SK-N-SH (cell line): ENCODE measurements at regions not wholly inside any gene's neighbourhood (a gene's known extent, or its start where the extent isn't known, plus 50 kb on each side); places are given as distances from the start of the nearest gene placed in this dataset.

Source experiments
- CTCF ChIA-PET: fragments of 300-600, 350-600 bp; formaldehyde crosslinking; extraction: SDS; loops from one replicate; lab custom pipeline; 2021; lab: Yijun Ruan, JAX
- POLR2A ChIA-PET: fragments of 350-600 bp; sonication (Branson Sonifier 250); formaldehyde crosslinking; extraction: SDS; loops from one replicate; lab custom pipeline; 2020; ENCODE audit warnings: antibody characterized with exemption, inconsistent platforms; lab: Yijun Ruan, JAX
- DNase-seq: peaks from one replicate; pipeline ENCODE4 v3.0.0; 2012
- H2AFZ ChIP-seq: fragments of 200-600 bp; sonication (generic); 2 replicates; pipeline ENCODE4 v1.8.1; 2016; ENCODE audit warnings: antibody characterized with exemption, mild to moderate bottlenecking, low read depth
- H3F3A ChIP-seq: fragments of 200-600 bp; sonication (generic); replicated peaks from 2 replicates; pipeline ENCODE3; 2016; ENCODE audit warnings: antibody characterized with exemption, mild to moderate bottlenecking; ENCODE audit not compliant: insufficient read depth
- H3K27ac ChIP-seq, 2 experiments: fragments of 200-500 bp in 1 of 2; fragments of 200-600 bp in 1 of 2; sonication (Bioruptor generic) in 1 of 2; sonication (generic), shearing (Covaris generic) in 1 of 2; 2 replicates each; pipeline versions ENCODE4 v1.5.1 to v1.6.1; 2014 to 2016; ENCODE audit warnings: low read depth in 2 of 2, inconsistent platforms in 1 of 2, low read length in 1 of 2, mild to moderate bottlenecking in 1 of 2, mixed read lengths in 1 of 2
- H3K27me3 ChIP-seq: fragments of 200-600 bp; sonication (generic), shearing (Covaris generic); 2 replicates; pipeline ENCODE4 v1.6.1; 2016; ENCODE audit warnings: mixed run types; ENCODE audit not compliant: insufficient read depth
- H3K36me3 ChIP-seq, 2 experiments: fragments of 200-500 bp in 1 of 2; fragments of 200-600 bp in 1 of 2; sonication (Bioruptor generic) in 1 of 2; sonication (generic) in 1 of 2; replicated peaks in 1 of 2; 2 replicates each; pipeline versions ENCODE3 to v1.5.1; 2014 to 2016; ENCODE audit warnings: low read length in 1 of 2, mild to moderate bottlenecking in 1 of 2; ENCODE audit not compliant: insufficient read depth in 2 of 2, control insufficient read depth in 1 of 2
- H3K4me1 ChIP-seq, 2 experiments: fragments of 200-500 bp in 1 of 2; fragments of 200-600 bp in 1 of 2; sonication (Bioruptor generic) in 1 of 2; sonication (generic), shearing (Covaris generic) in 1 of 2; 2 replicates each; pipeline versions ENCODE4 v1.5.1 to v1.6.1; 2014 to 2016; ENCODE audit warnings: low read depth in 1 of 2, low read length in 1 of 2, mixed run types in 1 of 2; ENCODE audit not compliant: insufficient read depth in 2 of 2, control insufficient read depth in 1 of 2
- H3K4me2 ChIP-seq: fragments of 200-600 bp; sonication (generic), shearing (Covaris generic); 2 replicates; pipeline ENCODE4 v1.6.1; 2017; ENCODE audit warnings: mixed run types
- H3K4me3 ChIP-seq, 2 experiments: fragments of 200-500 bp in 1 of 2; fragments of 200-600 bp in 1 of 2; sonication (Bioruptor generic) in 1 of 2; sonication (generic), shearing (Covaris generic) in 1 of 2; 2 replicates each; pipeline versions ENCODE4 v1.5.1 to v1.8.1; 2014 to 2016; ENCODE audit warnings: low read depth in 2 of 2, inconsistent platforms in 1 of 2, low read length in 1 of 2, mild to moderate bottlenecking in 1 of 2, mixed read lengths in 1 of 2, moderate library complexity in 1 of 2
- H3K79me2 ChIP-seq: fragments of 200-600 bp; sonication (generic); 2 replicates; pipeline ENCODE4 v1.8.1; 2017; ENCODE audit warnings: mild to moderate bottlenecking; ENCODE audit not compliant: insufficient read depth
- H3K9ac ChIP-seq: fragments of 200-600 bp; sonication (generic); 2 replicates; pipeline ENCODE4 v1.6.1; 2017; ENCODE audit warnings: mixed run types
- H3K9me2 ChIP-seq: fragments of 200-600 bp; sonication (generic); 2 replicates; pipeline ENCODE4 v1.6.1; 2017; ENCODE audit warnings: mixed run types
- H3K9me3 ChIP-seq: fragments of 200-600 bp; sonication (generic); 2 replicates; pipeline ENCODE4 v1.6.1; 2017; ENCODE audit warnings: mixed run types, mild to moderate bottlenecking, moderate library complexity
- H4K20me1 ChIP-seq: fragments of 200-600 bp; sonication (generic); 2 replicates; pipeline ENCODE4 v1.6.1; 2017; ENCODE audit warnings: mild to moderate bottlenecking, mixed run types; ENCODE audit not compliant: insufficient read depth
- CTCF ChIP-seq: fragments of 200-600 bp; sonication (generic); IDR thresholded peaks from 2 replicates; pipeline ENCODE4 v1.6.1; 2017; ENCODE audit warnings: antibody characterized with exemption, mild to moderate bottlenecking, moderate library complexity
- EP300 ChIP-seq, 2 experiments: IDR thresholded peaks; 2 replicates each; pipeline versions ENCODE4 v1.4.0 to v1.6.1; 2012; ENCODE audit warnings: borderline replicate concordance in 1 of 2, low read depth in 1 of 2, low read length in 1 of 2
- EZH2phosphoT487 ChIP-seq: fragments of 200-600 bp; sonication (generic); IDR thresholded peaks from 2 replicates; pipeline ENCODE4 v1.6.1; 2017; ENCODE audit warnings: low read depth, mixed run types, mild to moderate bottlenecking, antibody characterized with exemption, moderate library complexity, borderline replicate concordance
- FOSL2 ChIP-seq: IDR thresholded peaks from 2 replicates; pipeline ENCODE4 v1.4.0; 2012; ENCODE audit warnings: low read depth, mild to moderate bottlenecking, moderate library complexity, borderline replicate concordance
- FOXJ3 ChIP-seq: sonication (generic); formaldehyde crosslinking; IDR thresholded peaks from 2 replicates; pipeline ENCODE4 v1.5.1; 2020; ENCODE audit warnings: mild to moderate bottlenecking, missing genetic modification reagents
- FOXM1 ChIP-seq: IDR thresholded peaks from 2 replicates; pipeline ENCODE4 v1.4.0; 2012; ENCODE audit warnings: low read depth, mild to moderate bottlenecking
- IRF3 ChIP-seq: fragments of 150-350 bp; IDR thresholded peaks from 2 replicates; pipeline ENCODE4 v1.6.1; 2016; ENCODE audit warnings: mild to moderate bottlenecking, low read depth, low read length
- JUND ChIP-seq: IDR thresholded peaks from 2 replicates; pipeline ENCODE4 v1.4.0; 2012
- NFIC ChIP-seq: IDR thresholded peaks from 2 replicates; pipeline ENCODE4 v1.4.0; 2012; ENCODE audit warnings: borderline replicate concordance
- POLR2AphosphoS5 ChIP-seq: IDR thresholded peaks from 2 replicates; pipeline ENCODE4 v1.6.1; 2012; ENCODE audit warnings: low read depth, low read length
- RFX5 ChIP-seq: IDR thresholded peaks from 2 replicates; pipeline ENCODE4 v1.6.1; 2012; ENCODE audit warnings: mild to moderate bottlenecking, improper control_type of control experiment, low read length
- SIN3A ChIP-seq: IDR thresholded peaks from 2 replicates; pipeline ENCODE4 v1.6.1; 2012; ENCODE audit warnings: low read depth, mild to moderate bottlenecking, low read length, moderate library complexity, borderline replicate concordance
- TAF1 ChIP-seq: IDR thresholded peaks from 2 replicates; pipeline ENCODE4 v1.6.1; 2012; ENCODE audit warnings: low read depth, mild to moderate bottlenecking, low read length, moderate library complexity, borderline replicate concordance
- TCF12 ChIP-seq: IDR thresholded peaks from 2 replicates; pipeline ENCODE4 v1.4.0; 2012
- TEAD4 ChIP-seq: IDR thresholded peaks from 2 replicates; pipeline ENCODE4 v1.4.0; 2012; ENCODE audit warnings: mild to moderate bottlenecking, borderline replicate concordance; ENCODE audit not compliant: insufficient read depth
- USF1 ChIP-seq: IDR thresholded peaks from 2 replicates; pipeline ENCODE4 v1.4.0; 2012; ENCODE audit warnings: low read depth, borderline replicate concordance
- WGBS: methylation state at CpG from one replicate; pipeline ENCODE4 v1.1.6; 2017; ENCODE audit warnings: low lambda C conversion rate; 5-methylcytosine and 5-hydroxymethylcytosine counted together
- TF ChIP-seq, protein P1 (sequence below): fragments of 150-350 bp; IDR thresholded peaks from 2 replicates; pipeline ENCODE4 v1.6.1; 2017; ENCODE audit warnings: antibody characterized with exemption, low read length, low read depth, borderline replicate concordance

GRCh38 chr6:23154159-23154558, 584.8 kb downstream of the HDGFL1 start:
- H2AFZ ChIP-seq: no peak overlapping the region
- H3K9me3 ChIP-seq: no peaks in the 10 kb centered on the region
- no peak overlapping the region for H3K4me2 ChIP-seq
- H3F3A ChIP-seq: no peaks in the 10 kb centered on the region
- H3K27me3 ChIP-seq: no peaks in the 10 kb centered on the region
- H3K9ac ChIP-seq: no peak overlapping the region
- DNase-seq: no peak
- POLR2A ChIA-PET: no interaction called here
- no peaks in the 10 kb centered on the region for H3K36me3 ChIP-seq
- no peak overlapping the region for H3K27ac ChIP-seq
- no peaks in the 10 kb centered on the region; a peak in 1 of 4 replicates for H3K4me1 ChIP-seq
- CTCF ChIA-PET: no interaction called here
- H3K79me2 ChIP-seq: no peaks in the 10 kb centered on the region
- no peak overlapping the region for H3K4me3 ChIP-seq
- TF ChIP-seq IRF3: no peak
- no peak for TF ChIP-seq RFX5
- TF ChIP-seq FOXJ3: no peak
- H3K9me2 ChIP-seq: no peaks in the 10 kb centered on the region
- H4K20me1 ChIP-seq: no peaks in the 10 kb centered on the region

DNA sequence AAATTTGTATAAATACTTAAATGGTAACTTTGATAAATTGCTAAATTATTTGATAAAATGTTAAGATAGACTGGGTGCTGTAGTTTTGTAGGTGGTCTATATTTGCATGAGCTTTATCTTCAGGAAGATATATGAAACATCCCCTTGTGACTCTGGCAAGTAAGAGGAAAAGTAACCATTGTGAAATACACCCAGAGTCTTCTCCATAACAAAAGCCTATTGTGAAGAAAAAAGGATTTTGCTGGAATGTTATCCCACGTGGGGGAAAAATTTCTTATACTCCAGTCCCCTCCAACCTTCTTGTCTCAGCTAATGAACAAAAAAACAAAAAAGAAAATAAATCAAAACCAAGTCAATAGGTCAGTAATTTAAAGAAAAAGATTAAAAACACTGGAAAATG, 600.7 kb downstream of the HDGFL1 start:
- Histone ChIP-seq H3K4me2 (no peak overlapping the region), H3K27ac (no peak overlapping the region)
- 29% methylated on average over 1 of the region's 1 CpG for WGBS
- TF ChIP-seq TCF12: no peak
- TF ChIP-seq CTCF: no peak
- TF ChIP-seq IRF3: no peak
- no peak for TF ChIP-seq JUND
- no peak for TF ChIP-seq USF1
- no peak for TF ChIP-seq EP300 (IDR thresholded peaks at IDR 0.05; ENCODE audit: borderline replicate concordance in 1 of 2, low read depth in 1 of 2, low read length in 1 of 2)
- TF ChIP-seq POLR2AphosphoS5: no peak
- TF ChIP-seq FOSL2: no peak
- TF ChIP-seq, protein P1, sequence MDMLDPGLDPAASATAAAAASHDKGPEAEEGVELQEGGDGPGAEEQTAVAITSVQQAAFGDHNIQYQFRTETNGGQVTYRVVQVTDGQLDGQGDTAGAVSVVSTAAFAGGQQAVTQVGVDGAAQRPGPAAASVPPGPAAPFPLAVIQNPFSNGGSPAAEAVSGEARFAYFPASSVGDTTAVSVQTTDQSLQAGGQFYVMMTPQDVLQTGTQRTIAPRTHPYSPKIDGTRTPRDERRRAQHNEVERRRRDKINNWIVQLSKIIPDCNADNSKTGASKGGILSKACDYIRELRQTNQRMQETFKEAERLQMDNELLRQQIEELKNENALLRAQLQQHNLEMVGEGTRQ: no peak
- no peak for TF ChIP-seq EZH2phosphoT487
- TF ChIP-seq SIN3A: no peak
- TF ChIP-seq FOXM1: no peak
- no peak for TF ChIP-seq NFIC
- TF ChIP-seq TEAD4: no peak
- TF ChIP-seq TAF1: no peak
- TF ChIP-seq, all 33 proteins: peak for 0
- H3F3A ChIP-seq: peaks cover 16% of the 10 kb centered on the region
- no peak overlapping the region for H2AFZ ChIP-seq
- CTCF ChIA-PET: interaction anchor here (0.6 to 2.4 kb wide), 2 partner anchors 9 to 253 kb away, joined by 3 to 8 read pairs; no protein-coding TSS in a partner anchor
- peaks cover 3 to 10% of the 10 kb centered on the region in 2 experiments; a peak in 2 of 4 replicates for H3K4me1 ChIP-seq
- H3K4me3 ChIP-seq: no peak overlapping the region
- DNase-seq: no peak
- no peaks in the 10 kb centered on the region for H3K9me3 ChIP-seq
- H3K9ac ChIP-seq: no peak overlapping the region
- H3K79me2 ChIP-seq: no peaks in the 10 kb centered on the region
- no peaks in the 10 kb centered on the region for H3K36me3 ChIP-seq
- H3K27me3 ChIP-seq: no peaks in the 10 kb centered on the region
- H3K9me2 ChIP-seq: no peaks in the 10 kb centered on the region
- no peaks in the 10 kb centered on the region for H4K20me1 ChIP-seq
- POLR2A ChIA-PET: no interaction called here
